ENCODE measurements at regions not wholly inside any gene's neighbourhood (a gene's known extent, or its start where the extent isn't known, plus 50 kb on each side); places are given as distances from the start of the nearest gene placed in this dataset.
"Not testable (repeated sequence)": the region's sequence is repeated elsewhere in the genome, so short reads cannot be mapped to it uniquely, and the experiment has no call there.

DNA sequence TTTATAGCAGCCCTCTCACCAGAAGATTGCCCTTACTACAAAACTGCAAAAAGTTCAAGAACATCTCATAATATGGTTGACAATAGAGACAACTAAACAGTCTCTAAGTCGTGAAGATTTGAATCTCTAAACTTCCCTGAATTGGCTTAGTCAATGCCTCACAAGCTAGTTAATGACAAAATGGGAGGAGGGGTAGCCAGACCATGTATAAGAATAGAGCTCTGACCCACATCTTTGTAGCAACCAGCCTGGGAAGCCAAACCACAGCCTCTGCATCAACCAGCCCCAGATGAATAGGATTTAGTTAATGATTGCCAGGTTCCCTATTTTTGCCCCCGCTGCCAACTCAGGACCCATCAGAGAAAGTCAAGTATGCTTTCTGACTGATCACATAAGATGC lies 1265.9 kb upstream of the PCDH10 start:
- not testable (repeated sequence) for DNase-seq (ENCODE audit: low read depth); H3K4me3 ChIP-seq (ENCODE audit: low read length)

DNA sequence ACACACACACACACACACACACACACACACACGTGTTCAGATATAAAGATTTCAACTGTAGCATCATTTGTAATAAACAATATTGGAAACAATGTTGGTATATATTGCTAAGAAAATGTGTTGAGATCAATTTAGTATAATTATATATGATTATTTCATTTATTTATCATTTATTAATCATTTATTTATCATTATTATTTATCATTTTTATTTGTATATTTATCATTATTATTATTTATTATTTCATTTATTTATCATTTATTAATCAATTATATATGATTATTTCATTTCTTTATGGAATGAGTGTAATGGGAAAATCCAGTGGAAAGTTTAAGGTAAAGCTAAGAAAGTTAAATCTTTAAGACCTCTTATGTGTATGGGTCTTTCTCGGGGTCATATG lies 1223.4 kb upstream of the PCDH10 start:
- not testable (repeated sequence) for DNase-seq (ENCODE audit: low read depth); H3K4me3 ChIP-seq (ENCODE audit: low read length)

DNA sequence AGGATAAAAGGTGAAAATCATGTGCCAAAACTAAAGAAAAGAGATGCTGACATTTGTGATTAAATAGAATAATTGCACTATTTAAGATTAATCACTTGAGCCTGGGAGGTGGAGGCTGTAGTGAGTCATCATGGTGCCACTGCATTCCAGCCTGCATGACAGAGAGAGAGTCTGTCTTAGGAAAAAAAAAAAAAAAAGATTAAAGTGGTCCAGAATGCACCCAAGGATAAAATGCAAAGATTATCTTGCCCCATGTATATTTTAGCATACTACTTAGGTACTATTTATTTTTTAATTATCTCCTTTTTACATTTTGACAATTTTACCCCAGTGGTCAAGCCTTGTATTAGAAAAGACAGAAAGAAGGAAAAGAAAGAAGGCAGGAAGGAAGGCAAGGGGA lies 1181.4 kb upstream of the PCDH10 start:
- peak; percentile 38 for DNase-seq (ENCODE audit: low read depth)
- not testable (repeated sequence) for H3K4me3 ChIP-seq (ENCODE audit: low read length)

DNA sequence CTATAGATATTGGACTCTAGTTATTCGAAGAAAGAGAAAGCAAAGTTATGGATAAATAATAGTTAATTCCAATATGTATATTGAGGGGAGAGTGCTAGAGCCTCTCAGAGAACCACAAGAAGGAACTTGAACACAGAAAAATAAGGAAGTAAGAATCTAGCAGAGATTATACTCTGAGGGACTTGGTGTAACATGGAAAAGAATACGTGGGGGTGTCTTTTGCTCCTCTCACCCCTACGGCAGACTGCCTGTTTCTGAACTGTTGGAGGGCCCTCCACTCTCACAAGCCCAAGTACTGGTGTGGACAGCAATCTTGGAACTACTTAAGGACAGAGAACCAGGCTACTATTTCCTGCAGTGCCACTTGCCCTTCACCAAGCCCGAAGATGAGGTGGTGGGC lies 1174.4 kb upstream of the PCDH10 start:
- DNase-seq (ENCODE audit: low read depth): peak; percentile 3
- peak overlapping the region; percentile 39 for H3K4me3 ChIP-seq (ENCODE audit: low read length)
- TF ChIP-seq, protein P1, sequence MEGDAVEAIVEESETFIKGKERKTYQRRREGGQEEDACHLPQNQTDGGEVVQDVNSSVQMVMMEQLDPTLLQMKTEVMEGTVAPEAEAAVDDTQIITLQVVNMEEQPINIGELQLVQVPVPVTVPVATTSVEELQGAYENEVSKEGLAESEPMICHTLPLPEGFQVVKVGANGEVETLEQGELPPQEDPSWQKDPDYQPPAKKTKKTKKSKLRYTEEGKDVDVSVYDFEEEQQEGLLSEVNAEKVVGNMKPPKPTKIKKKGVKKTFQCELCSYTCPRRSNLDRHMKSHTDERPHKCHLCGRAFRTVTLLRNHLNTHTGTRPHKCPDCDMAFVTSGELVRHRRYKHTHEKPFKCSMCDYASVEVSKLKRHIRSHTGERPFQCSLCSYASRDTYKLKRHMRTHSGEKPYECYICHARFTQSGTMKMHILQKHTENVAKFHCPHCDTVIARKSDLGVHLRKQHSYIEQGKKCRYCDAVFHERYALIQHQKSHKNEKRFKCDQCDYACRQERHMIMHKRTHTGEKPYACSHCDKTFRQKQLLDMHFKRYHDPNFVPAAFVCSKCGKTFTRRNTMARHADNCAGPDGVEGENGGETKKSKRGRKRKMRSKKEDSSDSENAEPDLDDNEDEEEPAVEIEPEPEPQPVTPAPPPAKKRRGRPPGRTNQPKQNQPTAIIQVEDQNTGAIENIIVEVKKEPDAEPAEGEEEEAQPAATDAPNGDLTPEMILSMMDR (IDR thresholded peaks at IDR 0.05; ENCODE audit: insufficient read depth, low read depth, low read length, missing control alignments): no peak

DNA sequence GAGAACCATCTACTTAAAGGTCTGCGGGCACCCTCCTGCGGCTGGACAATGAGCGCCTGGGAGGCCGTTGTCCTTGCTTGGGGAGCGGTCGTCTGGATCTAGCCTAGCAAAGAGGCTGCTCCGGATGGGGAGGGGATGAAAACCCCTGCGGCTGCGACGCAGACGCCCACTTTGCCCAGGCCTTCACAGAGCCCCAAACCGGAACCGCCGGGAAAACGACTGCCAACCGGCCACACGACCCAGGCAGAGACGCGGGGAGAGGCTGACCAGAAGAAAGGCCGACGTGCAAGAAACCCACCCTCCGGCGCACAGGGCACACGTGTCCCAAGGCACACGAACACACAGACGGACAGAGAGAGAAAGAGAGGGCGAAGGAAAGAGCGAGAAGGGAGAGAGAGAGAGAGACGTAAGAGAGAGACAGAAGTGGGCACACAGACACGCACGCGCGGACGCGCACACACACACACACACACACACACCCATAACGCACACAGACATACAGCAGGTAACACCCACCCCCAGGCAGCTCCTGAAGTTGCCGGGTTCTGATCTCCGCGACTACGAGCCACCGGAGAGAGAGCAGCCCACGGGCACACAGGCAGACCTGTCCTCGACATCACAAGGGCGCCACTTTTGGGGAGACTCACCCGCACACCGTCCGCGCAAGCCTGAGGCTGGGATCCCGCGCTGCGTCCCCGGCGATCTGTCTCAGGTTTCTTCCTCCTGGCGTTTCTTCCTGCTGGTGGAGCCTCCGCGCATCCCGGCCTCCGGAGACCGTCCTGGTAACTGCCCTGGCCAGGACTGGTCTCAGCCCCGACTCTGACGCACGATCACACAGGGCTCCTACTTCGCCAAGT lies 1173.6 kb upstream of the PCDH10 start:
- peak overlapping the region; percentile 39 for H3K4me3 ChIP-seq (ENCODE audit: low read length)
- peak; percentile 28 for DNase-seq (ENCODE audit: low read depth)

DNA sequence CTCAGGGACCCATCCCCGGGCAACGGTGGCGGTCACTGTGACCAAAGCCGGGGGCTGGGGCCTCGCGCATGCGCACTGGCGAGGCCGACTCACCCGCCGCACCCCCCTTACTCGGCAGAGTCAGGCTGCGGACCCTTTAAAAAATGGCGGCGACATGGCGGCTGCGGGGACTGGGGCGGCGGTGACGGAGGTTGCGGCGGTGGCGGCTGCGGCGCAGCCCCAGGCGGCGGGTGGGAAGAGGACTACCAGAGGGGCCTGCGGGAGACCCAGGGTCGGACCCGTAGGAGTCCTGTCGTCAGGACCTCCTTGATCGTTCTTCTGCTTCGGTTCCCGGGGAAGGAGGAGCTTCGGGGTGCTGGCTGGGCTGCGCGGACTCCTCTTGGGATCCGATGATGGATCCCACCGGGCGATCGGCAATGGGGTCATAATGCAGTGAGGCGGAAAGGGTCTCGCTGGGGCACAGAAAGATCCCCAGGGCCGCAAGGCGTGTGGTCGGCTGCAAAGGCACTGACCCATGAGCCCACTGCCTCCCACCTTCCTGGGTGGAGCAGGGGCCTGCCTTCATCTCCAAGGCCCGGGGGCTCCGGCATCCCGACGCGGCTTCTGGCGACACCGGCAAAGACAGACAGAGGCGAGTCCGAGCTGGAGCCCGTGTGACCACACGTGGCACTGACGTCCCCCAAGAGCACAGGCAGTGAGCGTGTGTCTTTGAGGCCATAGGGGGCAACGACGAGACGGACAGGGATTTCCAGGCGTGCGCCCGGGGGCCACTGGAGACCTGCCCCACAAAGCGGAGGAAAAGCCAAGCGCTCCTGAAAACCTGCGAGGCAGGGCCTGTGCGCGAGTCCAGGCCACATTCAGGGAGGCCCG lies 1172.7 kb upstream of the PCDH10 start:
- DNase-seq (ENCODE audit: low read depth): peak; percentile 3
- H3K4me3 ChIP-seq (ENCODE audit: low read length): peak overlapping the region; percentile 39

DNA sequence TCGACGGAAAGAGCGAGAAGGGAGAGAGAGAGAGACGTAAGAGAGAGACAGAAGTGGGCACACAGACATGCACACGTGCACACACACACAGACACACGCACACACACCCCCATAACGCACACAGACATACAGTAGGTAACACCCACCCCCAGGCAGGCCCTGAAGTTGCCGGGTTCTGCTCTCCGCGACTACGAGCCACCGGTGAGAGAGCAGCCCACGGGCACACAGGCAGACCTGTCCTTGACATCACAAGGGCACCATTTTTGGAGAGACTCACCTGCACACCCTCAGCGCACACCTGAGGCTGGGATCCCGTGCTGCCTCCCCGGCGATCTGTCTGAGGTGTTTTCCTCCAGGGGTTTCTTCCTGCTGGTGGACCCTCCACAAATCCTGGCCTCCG lies 1171.0 kb upstream of the PCDH10 start:
- no peak for DNase-seq (ENCODE audit: low read depth)
- no peak overlapping the region for H3K4me3 ChIP-seq (ENCODE audit: low read length)
- TF ChIP-seq, protein P1 (IDR thresholded peaks at IDR 0.05; ENCODE audit: insufficient read depth, low read depth, low read length, missing control alignments): no peak

DNA sequence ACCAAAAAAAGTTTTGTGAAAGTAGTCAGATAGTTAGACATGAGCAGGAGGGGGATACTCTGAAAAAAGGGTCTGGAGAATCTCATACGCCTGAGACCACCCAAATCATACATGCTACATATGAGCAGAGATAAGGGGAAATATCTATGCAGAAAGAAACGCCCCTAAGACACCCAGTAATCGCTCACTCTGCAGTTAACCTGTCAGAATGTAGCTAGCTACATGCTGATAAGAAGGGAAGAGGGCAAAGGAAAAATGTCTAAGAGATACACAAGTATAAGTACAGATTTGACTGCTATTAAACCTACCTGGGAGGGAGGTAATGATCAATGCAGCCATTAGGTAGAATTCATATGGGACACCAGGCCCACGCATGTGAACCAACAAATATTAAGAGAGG lies 1159.5 kb upstream of the PCDH10 start:
- no peak for DNase-seq (ENCODE audit: low read depth)
- TF ChIP-seq, protein P1 (IDR thresholded peaks at IDR 0.05; ENCODE audit: insufficient read depth, low read depth, low read length, missing control alignments): no peak
- H3K4me3 ChIP-seq (ENCODE audit: low read length): no peak overlapping the region

DNA sequence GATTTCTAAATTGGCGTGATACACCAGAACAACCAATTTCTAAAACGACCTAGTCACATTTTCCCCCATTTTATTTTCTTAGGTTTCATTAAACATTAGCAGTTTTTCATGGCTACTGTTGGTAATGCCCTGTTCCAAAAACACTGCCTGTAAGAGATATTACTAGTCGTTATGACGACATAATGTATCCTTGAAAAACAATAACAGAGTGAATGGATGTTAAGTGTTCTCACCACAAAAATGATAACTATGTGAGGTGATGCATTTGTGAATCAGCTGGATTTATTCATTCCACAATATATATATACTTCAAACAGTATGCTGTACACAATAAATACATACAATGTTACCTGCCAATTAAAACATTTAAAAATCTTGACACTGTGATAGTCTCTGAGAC lies 1147.6 kb upstream of the PCDH10 start:
- DNase-seq (ENCODE audit: low read depth): peak; percentile 81
- TF ChIP-seq, protein P1 (IDR thresholded peaks at IDR 0.05; ENCODE audit: insufficient read depth, low read depth, low read length, missing control alignments): no peak
- no peak overlapping the region for H3K4me3 ChIP-seq (ENCODE audit: low read length)
